B cell (primary cell): ENCODE measurements at regions not wholly inside any gene's neighbourhood (a gene's known extent, or its start where the extent isn't known, plus 50 kb on each side); places are given as distances from the start of the nearest gene placed in this dataset.

Experiments used
- ATAC-seq: fragments of 200-7000 bp; cut with Tn5 transposase; one replicate; pipeline ENCODE4 v1.10.0; 2021; ENCODE audit warnings: low read depth, mild to moderate bottlenecking, moderate number of reproducible peaks, moderate library complexity
- CTCF ChIA-PET: fragments of 350-600 bp; sonication (Branson Sonifier 250); formaldehyde crosslinking; loops from one replicate; lab custom pipeline; 2021; ENCODE audit warnings: antibody characterized with exemption, inconsistent platforms; lab: Charles Lee
- POLR2A ChIA-PET: fragments of 350-600 bp; sonication (Branson Sonifier 250); formaldehyde crosslinking; loops from one replicate; lab custom pipeline; 2021; ENCODE audit warnings: antibody characterized with exemption; lab: Charles Lee
- DNase-seq: peaks from one replicate; pipeline ENCODE4 v3.0.0; 2013
- H2AFZ ChIP-seq: 2 replicates; pipeline ENCODE4 v1.6.1; 2012; ENCODE audit warnings: mild to moderate bottlenecking, low read depth, low read length; ENCODE audit not compliant: insufficient read depth, poor library complexity, severe bottlenecking
- H3K27ac ChIP-seq, 2 donors: 1 replicate in 1 of 2; 2 replicates in 1 of 2; pipeline ENCODE4 v1.5.1; 2012 to 2013; ENCODE audit warnings: low read length in 2 of 2, mild to moderate bottlenecking in 2 of 2, moderate library complexity in 1 of 2
- H3K27me3 ChIP-seq, 4 experiments: fragments of 200-600 bp in 1 of 4; sonication (generic) in 1 of 4; replicated peaks in 1 of 4; 1 replicate in 2 of 4; 2 replicates in 2 of 4; pipeline versions ENCODE4 v1.6.1 to v1.7.0; 2013 to 2016; ENCODE audit warnings: low read length in 3 of 4, mild to moderate bottlenecking in 2 of 4, mixed read lengths in 1 of 4, moderate library complexity in 1 of 4; ENCODE audit not compliant: insufficient read depth in 4 of 4, control insufficient read depth in 3 of 4; ENCODE audit errors: control extremely low read depth in 1 of 4
- H3K36me3 ChIP-seq, 2 experiments: replicated peaks in 1 of 2; 1 replicate in 1 of 2; 2 replicates in 1 of 2; pipeline versions ENCODE4 v1.6.1 to v1.7.1; 2013; ENCODE audit warnings: low read length in 1 of 2; ENCODE audit not compliant: insufficient read depth in 2 of 2, control insufficient read depth in 1 of 2; ENCODE audit errors: control extremely low read depth in 1 of 2, extremely low read depth in 1 of 2
- H3K4me1 ChIP-seq, 2 donors: fragments of 200-600 bp in 1 of 2; sonication (generic) in 1 of 2; 1 replicate in 1 of 2; 2 replicates in 1 of 2; pipeline versions ENCODE4 v1.5.1 to v1.6.1; 2013 to 2017; ENCODE audit warnings: low read length in 2 of 2; ENCODE audit not compliant: control insufficient read depth in 2 of 2, insufficient read depth in 2 of 2
- H3K4me2 ChIP-seq: replicated peaks from 2 replicates; pipeline ENCODE3; 2012; ENCODE audit warnings: mild to moderate bottlenecking, low read depth, low read length; ENCODE audit not compliant: poor library complexity, severe bottlenecking
- H3K4me3 ChIP-seq, 5 experiments: fragments of 200-600 bp in 1 of 5; sonication (generic) in 1 of 5; 1 replicate in 3 of 5; 2 replicates in 2 of 5; pipeline versions ENCODE4 v1.5.1 to v1.7.0; 2011 to 2016; ENCODE audit warnings: low read length in 4 of 5, mild to moderate bottlenecking in 4 of 5, low read depth in 2 of 5, control low read depth in 1 of 5, moderate library complexity in 1 of 5; ENCODE audit not compliant: insufficient read depth in 1 of 5; ENCODE audit errors: control extremely low read depth in 1 of 5, extremely low read depth in 1 of 5
- H3K79me2 ChIP-seq: fragments of 200-600 bp; sonication (generic); one replicate; pipeline ENCODE4 v1.6.0; 2016; ENCODE audit warnings: low read length; ENCODE audit not compliant: control insufficient read depth, insufficient read depth
- H3K9ac ChIP-seq: fragments of 200-600 bp; sonication (generic); 2 replicates; pipeline ENCODE4 v1.6.1; 2017; ENCODE audit warnings: mild to moderate bottlenecking, low read length, moderate library complexity
- H3K9me3 ChIP-seq, 3 donors: one replicate each; pipeline versions ENCODE4 v1.6.1 to v1.7.1; 2013; ENCODE audit warnings: low read length in 2 of 3; ENCODE audit not compliant: control insufficient read depth in 2 of 3, insufficient read depth in 1 of 3; ENCODE audit errors: control extremely low read depth in 1 of 3
- H4K20me1 ChIP-seq: 2 replicates; pipeline ENCODE4 v1.6.0; 2012; ENCODE audit warnings: mild to moderate bottlenecking, low read length; ENCODE audit not compliant: insufficient read depth, control insufficient read depth, poor library complexity, severe bottlenecking
- H3K27ac Mint-ChIP-seq: one replicate; pipeline ENCODE4 v1.8.0; 2021; ENCODE audit warnings: mixed read lengths
- H3K27me3 Mint-ChIP-seq: one replicate; pipeline ENCODE4 v1.8.0; 2021; ENCODE audit warnings: mixed read lengths
- H3K4me1 Mint-ChIP-seq: one replicate; pipeline ENCODE4 v1.8.0; 2021; ENCODE audit warnings: mixed read lengths
- H3K4me3 Mint-ChIP-seq: one replicate; pipeline ENCODE4 v1.8.0; 2021; ENCODE audit warnings: mixed read lengths
- H3K9me3 Mint-ChIP-seq: one replicate; pipeline ENCODE4 v1.8.0; 2022; ENCODE audit warnings: mixed read lengths; ENCODE audit not compliant: insufficient read depth
- CTCF ChIP-seq: fragments of 200-600 bp; IDR thresholded peaks from one replicate; pipeline ENCODE4 v1.8.0; 2022; ENCODE audit warnings: antibody characterized with exemption, mild to moderate bottlenecking
- EZH2 ChIP-seq: IDR thresholded peaks from 2 replicates; pipeline ENCODE4 v1.6.1; 2012; ENCODE audit warnings: borderline replicate concordance, low read depth, mild to moderate bottlenecking, moderate library complexity, low read length; ENCODE audit not compliant: insufficient read depth, poor library complexity, severe bottlenecking
- WGBS: methylation state at CpG from one replicate; pipeline ENCODE4 v1.1.5; 2013; ENCODE audit warnings: missing lambda C conversion rate; ENCODE audit not compliant: insufficient coverage; 5-methylcytosine and 5-hydroxymethylcytosine counted together
- intact Hi-C: fragments of 100-400 bp; cut with micrococcal nuclease; formaldehyde crosslinking; loops from one replicate; pipeline ENCODE4 v1.10.0; 2022

- TF ChIP-seq EZH2: no peak
- DNase-seq: no peak
- Histone ChIP-seq H3K27me3 (no peaks in the 10 kb centered on the region), H3K4me3 (no peak overlapping the region), H3K27ac (no peak overlapping the region), H3K9me3 (no peaks in the 10 kb centered on the region), H3K36me3 (no peaks in the 10 kb centered on the region), H3K79me2 (peaks cover 50% of the 10 kb centered on the region), H3K9ac (no peak overlapping the region), H4K20me1 (no peaks in the 10 kb centered on the region), H3K4me2 (no peak overlapping the region), H3K4me1 (peaks cover 8 to 9% of the 10 kb centered on the region in 2 donors), H2AFZ (no peak overlapping the region)
- POLR2A ChIA-PET: no interaction called here
- no peak overlapping the region for H3K4me3 Mint-ChIP-seq
- CTCF ChIA-PET: interaction anchor here (0.7 to 13.0 kb wide), 69 partner anchors 9 to 1313 kb away, joined by 3 to 295 read pairs (median 6); partner anchors contain the start of gene HDAC9
- no peak for ATAC-seq
- no peaks in the 10 kb centered on the region for H3K27me3 Mint-ChIP-seq
- no peaks in the 10 kb centered on the region for H3K9me3 Mint-ChIP-seq
- H3K4me1 Mint-ChIP-seq: peaks cover 28% of the 10 kb centered on the region
- H3K27ac Mint-ChIP-seq: peak overlapping the region; percentile 12
- intact Hi-C loops: no loop called here
- WGBS: no CpG with 5 or more reads among the region's 3 CpGs
These were observed 142.2 kb upstream of the HDAC9 start for GRCh38 chr7:18353339-18353738.

- no peak for DNase-seq
- 77% methylated on average over 3 of the region's 6 CpGs for WGBS
- H3K36me3 ChIP-seq: no peaks in the 10 kb centered on the region
- intact Hi-C loops: loop anchor here (2.0 to 5.0 kb wide), 3 partner anchors 38 to 238 kb away; no protein-coding TSS in a partner anchor
- H4K20me1 ChIP-seq: no peaks in the 10 kb centered on the region
- H2AFZ ChIP-seq: no peak overlapping the region
- ATAC-seq: no peak
- ChIA-PET CTCF (interaction anchor here (0.7 to 9.3 kb wide), 23 partner anchors 9 to 1357 kb away, joined by 3 to 295 read pairs (median 7); no protein-coding TSS in a partner anchor), POLR2A (interaction anchor here (0.7 kb wide), 1 partner anchor 30 kb away, joined by 3 read pairs; no protein-coding TSS in a partner anchor)
- H3K27ac Mint-ChIP-seq: no peak overlapping the region
- H3K9me3 ChIP-seq: no peaks in the 10 kb centered on the region
- H3K4me3 Mint-ChIP-seq: no peak overlapping the region
- peaks cover 8 to 9% of the 10 kb centered on the region in 2 donors for H3K4me1 ChIP-seq
- TF ChIP-seq EZH2 (no peak), CTCF (no peak)
- H3K4me2 ChIP-seq: no peak overlapping the region
- H3K9ac ChIP-seq: no peak overlapping the region
- peaks cover 50% of the 10 kb centered on the region for H3K79me2 ChIP-seq
- H3K27me3 Mint-ChIP-seq: no peaks in the 10 kb centered on the region
- no peaks in the 10 kb centered on the region for H3K27me3 ChIP-seq
- H3K27ac ChIP-seq: peak overlapping the region in 1 of 2 donors; percentile 71
- H3K4me1 Mint-ChIP-seq: peaks cover 30% of the 10 kb centered on the region
- H3K9me3 Mint-ChIP-seq: no peaks in the 10 kb centered on the region
- H3K4me3 ChIP-seq: no peak overlapping the region
These were observed 141.2 kb upstream of the HDAC9 start for GRCh38 chr7:18354108-18355085.
